Smooth muscle cell (in vitro differentiated cells): ENCODE measurements at regions not wholly inside any gene's neighbourhood (a gene's known extent, or its start where the extent isn't known, plus 50 kb on each side); places are given as distances from the start of the nearest gene placed in this dataset.

ENCODE experiments used
- DNase-seq: peaks from one replicate; lab custom pipeline; 2025; ENCODE audit not compliant: unreplicated experiment; lab: John Stamatoyannopoulos, UW
- H2AFZ ChIP-seq: fragments of 200-600 bp; sonication (generic); 2 replicates; pipeline ENCODE4 v1.6.0; 2016; ENCODE audit warnings: antibody characterized with exemption, low read depth, mild to moderate bottlenecking
- H3F3A ChIP-seq: fragments of 200-600 bp; sonication (generic); 2 replicates; pipeline ENCODE4 v1.6.0; 2017; ENCODE audit warnings: antibody characterized with exemption, low read depth
- H3K27ac ChIP-seq: fragments of 200-600 bp; sonication (generic); 2 replicates; pipeline ENCODE4 v1.5.1; 2016; ENCODE audit warnings: low read depth, mild to moderate bottlenecking
- H3K27me3 ChIP-seq: fragments of 200-600 bp; sonication (generic); 2 replicates; pipeline ENCODE4 v1.6.1; 2016; ENCODE audit warnings: low read depth, mild to moderate bottlenecking
- H3K36me3 ChIP-seq: fragments of 200-600 bp; sonication (generic); 2 replicates; pipeline ENCODE4 v1.5.1; 2016; ENCODE audit warnings: low read depth
- H3K4me1 ChIP-seq: fragments of 200-600 bp; sonication (generic); 2 replicates; pipeline ENCODE4 v1.5.1; 2016; ENCODE audit warnings: low read depth
- H3K4me2 ChIP-seq: fragments of 200-600 bp; sonication (generic); 2 replicates; pipeline ENCODE4 v1.6.0; 2016; ENCODE audit warnings: mild to moderate bottlenecking
- H3K4me3 ChIP-seq: fragments of 200-600 bp; sonication (generic); 2 replicates; pipeline ENCODE4 v1.5.1; 2016; ENCODE audit warnings: mild to moderate bottlenecking
- H3K79me2 ChIP-seq: fragments of 200-600 bp; sonication (generic); 2 replicates; pipeline ENCODE4 v1.6.0; 2016; ENCODE audit warnings: low read depth, mild to moderate bottlenecking
- H3K9ac ChIP-seq: fragments of 200-600 bp; sonication (generic); 2 replicates; pipeline ENCODE4 v1.6.0; 2016; ENCODE audit warnings: low read depth
- H3K9me3 ChIP-seq: fragments of 200-600 bp; sonication (generic); replicated peaks from 2 replicates; pipeline ENCODE4 v1.5.1; 2016; ENCODE audit warnings: low read depth
- H4K20me1 ChIP-seq: fragments of 200-600 bp; sonication (generic); 2 replicates; pipeline ENCODE4 v1.6.0; 2016; ENCODE audit warnings: low read depth
- WGBS: methylation state at CpG from one replicate; pipeline ENCODE4 v1.1.7; 2016; ENCODE audit warnings: low lambda C conversion rate; 5-methylcytosine and 5-hydroxymethylcytosine counted together
- TF ChIP-seq, protein P1 (sequence below): fragments of 200-600 bp; sonication (generic); IDR thresholded peaks from 2 replicates; pipeline ENCODE4 v1.5.1; 2017; ENCODE audit warnings: borderline replicate concordance, mild to moderate bottlenecking, antibody characterized with exemption; ENCODE audit not compliant: insufficient read depth, poor library complexity, severe bottlenecking

DNA sequence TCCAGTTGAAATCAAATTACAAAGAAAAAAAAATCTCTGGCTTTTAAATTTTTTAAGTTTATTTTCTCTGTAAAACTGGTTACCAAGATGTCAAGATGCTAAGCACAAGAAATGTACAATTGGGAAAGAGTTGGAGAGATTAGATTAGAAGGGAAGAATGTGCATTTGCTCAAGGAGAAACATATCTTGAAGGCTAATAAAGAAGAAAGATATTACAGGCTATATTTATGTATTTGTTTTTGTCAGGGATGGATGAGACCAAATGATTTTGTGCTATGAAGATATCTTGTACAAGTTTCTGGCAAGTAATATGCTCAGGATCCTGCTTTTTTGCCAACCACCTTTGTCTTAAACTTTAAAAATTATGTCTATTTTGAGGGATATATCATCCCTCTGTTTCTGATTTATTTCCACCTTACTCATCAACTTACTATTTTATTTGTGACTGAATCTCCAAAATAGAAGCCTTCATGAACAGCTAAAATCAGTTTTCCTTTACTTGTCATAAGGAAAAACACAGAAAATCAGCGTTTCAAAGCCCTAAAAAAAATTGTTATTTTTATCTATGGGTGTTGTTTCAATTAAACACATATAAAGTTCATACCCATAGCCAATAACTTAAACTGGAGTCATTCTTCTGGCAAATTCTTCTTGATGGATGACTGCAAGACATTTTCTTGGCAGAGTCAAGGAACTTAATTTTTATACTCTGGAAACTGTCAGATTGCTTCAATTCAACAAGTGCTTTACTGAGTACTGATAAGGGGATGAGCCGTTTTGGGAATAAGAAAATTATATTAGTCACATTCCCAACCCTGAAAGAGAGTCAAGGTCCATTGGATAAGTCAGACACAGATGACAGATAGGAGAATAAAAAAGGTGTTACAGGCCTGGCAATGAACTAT, 141.8 kb downstream of the CTH start:
- Histone ChIP-seq H3K9me3 (no peaks in the 10 kb centered on the region), H3K4me1 (no peaks in the 10 kb centered on the region), H3K36me3 (no peaks in the 10 kb centered on the region), H3K9ac (no peak overlapping the region), H3K4me2 (no peak overlapping the region), H2AFZ (no peak overlapping the region), H3F3A (no peaks in the 10 kb centered on the region), H3K27me3 (no peaks in the 10 kb centered on the region), H4K20me1 (no peaks in the 10 kb centered on the region), H3K79me2 (no peaks in the 10 kb centered on the region), H3K4me3 (no peak overlapping the region), H3K27ac (no peak overlapping the region)
- WGBS: 84% methylated on average over 2 of the region's 2 CpGs
- DNase-seq: no peak
- TF ChIP-seq, protein P1, sequence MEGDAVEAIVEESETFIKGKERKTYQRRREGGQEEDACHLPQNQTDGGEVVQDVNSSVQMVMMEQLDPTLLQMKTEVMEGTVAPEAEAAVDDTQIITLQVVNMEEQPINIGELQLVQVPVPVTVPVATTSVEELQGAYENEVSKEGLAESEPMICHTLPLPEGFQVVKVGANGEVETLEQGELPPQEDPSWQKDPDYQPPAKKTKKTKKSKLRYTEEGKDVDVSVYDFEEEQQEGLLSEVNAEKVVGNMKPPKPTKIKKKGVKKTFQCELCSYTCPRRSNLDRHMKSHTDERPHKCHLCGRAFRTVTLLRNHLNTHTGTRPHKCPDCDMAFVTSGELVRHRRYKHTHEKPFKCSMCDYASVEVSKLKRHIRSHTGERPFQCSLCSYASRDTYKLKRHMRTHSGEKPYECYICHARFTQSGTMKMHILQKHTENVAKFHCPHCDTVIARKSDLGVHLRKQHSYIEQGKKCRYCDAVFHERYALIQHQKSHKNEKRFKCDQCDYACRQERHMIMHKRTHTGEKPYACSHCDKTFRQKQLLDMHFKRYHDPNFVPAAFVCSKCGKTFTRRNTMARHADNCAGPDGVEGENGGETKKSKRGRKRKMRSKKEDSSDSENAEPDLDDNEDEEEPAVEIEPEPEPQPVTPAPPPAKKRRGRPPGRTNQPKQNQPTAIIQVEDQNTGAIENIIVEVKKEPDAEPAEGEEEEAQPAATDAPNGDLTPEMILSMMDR: no peak

DNA sequence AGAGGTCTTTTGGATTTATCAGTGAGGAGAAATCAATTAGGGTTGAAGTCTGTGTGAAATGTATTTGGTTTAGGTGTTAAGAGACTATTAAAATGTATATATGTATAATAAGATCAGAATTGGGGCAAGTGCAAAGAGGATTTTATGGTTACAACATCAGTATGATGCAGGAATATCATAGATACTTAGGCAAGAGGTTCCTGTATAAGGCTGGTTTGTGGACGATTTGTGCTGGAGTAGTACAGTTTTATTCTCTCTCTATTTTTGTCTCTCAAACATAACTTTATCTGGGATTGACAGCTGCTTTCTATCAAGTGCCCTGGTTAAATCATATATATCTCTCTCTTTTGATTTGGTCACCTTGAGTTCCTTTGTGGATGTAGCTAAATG, 142.5 kb downstream of the CTH start:
- no peak overlapping the region for H3K4me2 ChIP-seq
- no peaks in the 10 kb centered on the region for H4K20me1 ChIP-seq
- H3K9me3 ChIP-seq: no peaks in the 10 kb centered on the region
- TF ChIP-seq, protein P1: no peak
- no peak overlapping the region for H3K9ac ChIP-seq
- no peak overlapping the region for H3K4me3 ChIP-seq
- no peak overlapping the region for H3K27ac ChIP-seq
- no peaks in the 10 kb centered on the region for H3K36me3 ChIP-seq
- no peak for DNase-seq
- H3F3A ChIP-seq: no peaks in the 10 kb centered on the region
- H3K4me1 ChIP-seq: no peaks in the 10 kb centered on the region
- H2AFZ ChIP-seq: no peak overlapping the region
- no peaks in the 10 kb centered on the region for H3K27me3 ChIP-seq
- H3K79me2 ChIP-seq: no peaks in the 10 kb centered on the region
- 86% methylated on average over 1 of the region's 1 CpG for WGBS

DNA sequence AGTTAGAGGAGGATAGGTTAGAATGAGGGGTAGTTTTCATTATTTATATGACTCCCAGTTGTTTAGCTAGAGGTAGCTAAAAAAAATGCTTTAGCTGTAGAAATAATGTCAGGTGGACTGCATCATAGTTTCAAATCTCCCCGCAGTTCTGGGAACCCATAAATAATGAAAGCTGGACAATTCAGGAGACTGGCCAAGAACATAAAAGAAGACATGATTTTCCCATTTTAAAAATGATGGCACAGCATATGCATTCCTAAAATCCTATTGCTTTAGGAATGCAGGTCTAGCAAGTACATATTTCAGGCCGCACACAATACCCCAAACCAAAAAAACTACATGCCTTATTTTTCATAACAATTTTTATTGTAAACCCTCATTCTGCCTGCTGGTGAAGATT, 143.3 kb downstream of the CTH start:
- Histone ChIP-seq H3K4me3 (no peak overlapping the region), H3K4me1 (no peaks in the 10 kb centered on the region)
- WGBS: 90% methylated on average over 2 of the region's 2 CpGs

More for the DNA sequence above, 143.3 kb downstream of the CTH start:
- H3K4me2 ChIP-seq: no peak overlapping the region
- no peaks in the 10 kb centered on the region for H3K27me3 ChIP-seq
- TF ChIP-seq, protein P1: no peak
- no peak overlapping the region for H2AFZ ChIP-seq
- no peak overlapping the region for H3K9ac ChIP-seq
- H3K27ac ChIP-seq: no peak overlapping the region
- H3F3A ChIP-seq: no peaks in the 10 kb centered on the region
- no peaks in the 10 kb centered on the region for H3K36me3 ChIP-seq
- no peak for DNase-seq
- no peaks in the 10 kb centered on the region for H3K9me3 ChIP-seq
- no peaks in the 10 kb centered on the region for H4K20me1 ChIP-seq
- no peaks in the 10 kb centered on the region for H3K79me2 ChIP-seq
